GM12878 (cell line): ENCODE measurements at regions not wholly inside any gene's neighbourhood (a gene's known extent, or its start where the extent isn't known, plus 50 kb on each side); places are given as distances from the start of the nearest gene placed in this dataset.

Experiments
- POLR2A ChIP-seq: IDR thresholded peaks from 2 replicates; pipeline ENCODE4 v1.6.1; 2011; ENCODE audit warnings: low read depth, mild to moderate bottlenecking, low read length
- POLR2AphosphoS5 ChIP-seq: IDR thresholded peaks from 2 replicates; pipeline ENCODE4 v1.6.1; 2011; ENCODE audit warnings: mild to moderate bottlenecking, low read length, inconsistent platforms
- ZZZ3 ChIP-seq: IDR thresholded peaks from 2 replicates; pipeline ENCODE4 v1.6.1; 2011; ENCODE audit warnings: low read depth; ENCODE audit not compliant: control insufficient read depth, insufficient read length
- TF ChIP-seq, protein P1 (sequence below): fragments of 450-650 bp; IDR thresholded peaks from 2 replicates; pipeline ENCODE4 v1.6.1; 2017; ENCODE audit warnings: mild to moderate bottlenecking

DNA sequence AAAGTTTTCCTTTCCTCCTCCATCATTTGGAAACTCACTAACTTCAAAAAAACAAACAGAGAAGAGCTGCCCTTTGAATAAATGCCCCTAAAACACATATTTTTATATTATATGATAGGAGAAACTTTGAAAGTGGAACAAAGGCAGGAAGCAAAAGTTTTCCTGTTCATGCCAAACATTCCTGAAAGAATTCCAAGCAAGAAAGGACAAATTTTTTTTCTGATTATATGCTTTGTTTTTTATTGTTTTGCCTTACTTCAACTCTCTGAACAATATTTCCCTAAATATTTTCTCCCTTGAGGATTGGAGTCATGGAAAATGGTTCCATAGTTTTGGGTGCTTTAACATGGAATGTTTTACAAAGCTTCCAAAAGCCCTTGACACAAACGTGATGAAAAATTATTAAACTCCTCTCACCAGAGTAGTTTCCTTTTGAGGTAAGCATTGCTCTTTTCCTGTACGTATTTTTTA, 638.5 kb upstream of the CAMK1G start:
- TF ChIP-seq POLR2AphosphoS5 = no peak
- TF ChIP-seq, protein P1, sequence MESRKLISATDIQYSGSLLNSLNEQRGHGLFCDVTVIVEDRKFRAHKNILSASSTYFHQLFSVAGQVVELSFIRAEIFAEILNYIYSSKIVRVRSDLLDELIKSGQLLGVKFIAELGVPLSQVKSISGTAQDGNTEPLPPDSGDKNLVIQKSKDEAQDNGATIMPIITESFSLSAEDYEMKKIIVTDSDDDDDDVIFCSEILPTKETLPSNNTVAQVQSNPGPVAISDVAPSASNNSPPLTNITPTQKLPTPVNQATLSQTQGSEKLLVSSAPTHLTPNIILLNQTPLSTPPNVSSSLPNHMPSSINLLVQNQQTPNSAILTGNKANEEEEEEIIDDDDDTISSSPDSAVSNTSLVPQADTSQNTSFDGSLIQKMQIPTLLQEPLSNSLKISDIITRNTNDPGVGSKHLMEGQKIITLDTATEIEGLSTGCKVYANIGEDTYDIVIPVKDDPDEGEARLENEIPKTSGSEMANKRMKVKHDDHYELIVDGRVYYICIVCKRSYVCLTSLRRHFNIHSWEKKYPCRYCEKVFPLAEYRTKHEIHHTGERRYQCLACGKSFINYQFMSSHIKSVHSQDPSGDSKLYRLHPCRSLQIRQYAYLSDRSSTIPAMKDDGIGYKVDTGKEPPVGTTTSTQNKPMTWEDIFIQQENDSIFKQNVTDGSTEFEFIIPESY = no peak
- TF ChIP-seq POLR2A = no peak
- no peak for TF ChIP-seq ZZZ3
